IPS DF 19.7 (cell line): ENCODE measurements at regions not wholly inside any gene's neighbourhood (a gene's known extent, or its start where the extent isn't known, plus 50 kb on each side); places are given as distances from the start of the nearest gene placed in this dataset.

Experiments
- DNase-seq: peaks from one replicate; pipeline ENCODE4 v3.0.0-alpha.2; 2013; ENCODE audit warnings: low read depth, low spot score

DNA sequence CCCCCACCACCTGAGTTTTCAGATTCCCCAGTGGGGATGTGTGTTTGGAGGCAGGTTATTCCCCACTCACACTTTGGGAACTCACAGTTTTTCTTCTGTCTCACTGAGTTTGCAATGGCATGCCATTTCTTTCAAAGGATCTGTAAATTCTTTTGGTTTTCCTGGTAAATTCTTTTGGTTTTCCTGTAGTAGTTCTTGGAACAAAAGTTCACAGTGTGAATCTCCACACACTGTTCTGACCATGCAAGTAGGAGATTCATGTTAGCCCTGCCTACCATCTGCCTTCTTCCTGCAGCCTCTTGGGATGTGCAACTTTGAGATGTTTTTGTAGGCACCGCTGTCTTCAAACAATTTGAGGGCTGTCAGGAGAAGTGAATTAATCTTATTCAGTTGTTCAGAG lies 165.6 kb upstream of the OGFRL1 start:
- no peak for DNase-seq

DNA sequence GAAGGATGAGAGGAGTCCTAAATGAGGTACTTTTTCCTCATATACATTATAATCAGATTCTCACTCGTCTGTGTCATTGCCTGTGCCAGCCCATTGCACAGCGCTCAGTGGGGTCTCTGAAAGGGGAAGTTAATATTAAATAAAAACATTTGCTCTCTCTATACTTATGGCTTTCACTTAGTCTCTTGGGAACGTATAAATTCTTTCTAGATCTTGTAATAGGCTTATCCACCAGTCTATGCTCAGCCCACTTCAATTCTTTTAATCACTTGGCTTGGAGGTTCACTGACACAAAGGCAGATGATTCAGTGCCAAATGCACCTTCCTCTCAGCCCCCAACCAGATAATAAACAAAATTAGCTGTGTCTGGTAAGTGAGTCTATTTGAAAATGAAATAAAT lies 164.3 kb upstream of the OGFRL1 start:
- DNase-seq, result no peak

DNA sequence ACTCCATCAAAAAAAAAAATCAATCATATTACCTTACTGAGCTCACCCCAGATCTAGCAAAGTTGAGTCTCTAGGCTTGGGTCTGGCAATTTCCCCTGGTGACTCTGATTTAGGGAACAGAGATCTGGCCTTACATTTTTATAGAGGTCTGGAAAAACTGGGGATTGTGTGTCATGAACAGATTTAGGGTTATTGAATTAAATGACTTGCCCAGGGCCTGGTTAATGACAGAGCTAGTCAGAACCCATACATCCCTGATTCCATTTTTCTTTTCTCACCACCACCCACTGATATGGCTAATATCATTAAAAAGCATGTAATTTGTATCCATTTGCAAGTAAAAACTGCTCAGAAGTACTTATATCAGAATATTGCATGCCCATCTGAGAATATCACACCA lies 163.4 kb upstream of the OGFRL1 start:
- no peak for DNase-seq

- DNase-seq, result no peak
These were observed 162.1 kb upstream of the OGFRL1 start for GRCh38 chr6:71126506-71126905.

- no peak for DNase-seq
These were observed 161.2 kb upstream of the OGFRL1 start for GRCh38 chr6:71127374-71127773.

DNA sequence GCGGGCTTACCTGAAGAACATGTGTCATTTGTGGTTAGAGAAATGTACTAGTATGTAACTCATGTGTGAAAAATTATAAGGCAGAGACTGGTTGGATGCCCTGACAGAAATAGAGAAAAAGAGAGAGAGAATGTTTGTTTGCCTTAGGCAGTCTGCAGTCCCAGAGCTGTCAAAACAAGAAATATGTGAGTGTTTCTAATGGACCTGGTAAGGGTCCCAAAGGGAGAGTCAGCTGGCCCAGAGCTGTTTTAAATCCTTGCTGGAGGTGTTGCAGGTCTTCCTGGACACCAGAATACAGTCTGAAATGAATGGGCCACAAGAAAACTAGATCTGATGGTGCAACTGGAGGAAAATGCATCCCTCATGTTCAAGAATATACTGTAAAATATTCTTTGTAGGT lies 158.3 kb upstream of the OGFRL1 start:
- no peak for DNase-seq

- DNase-seq, result no peak
These were observed 153.5 kb upstream of the OGFRL1 start for GRCh38 chr6:71134929-71135642.

GRCh38 chr6:71137973-71138372 lies 150.6 kb upstream of the OGFRL1 start:
- DNase-seq, result no peak

- DNase-seq, result no peak
These were observed 150.2 kb upstream of the OGFRL1 start for GRCh38 chr6:71138376-71138775.

DNA sequence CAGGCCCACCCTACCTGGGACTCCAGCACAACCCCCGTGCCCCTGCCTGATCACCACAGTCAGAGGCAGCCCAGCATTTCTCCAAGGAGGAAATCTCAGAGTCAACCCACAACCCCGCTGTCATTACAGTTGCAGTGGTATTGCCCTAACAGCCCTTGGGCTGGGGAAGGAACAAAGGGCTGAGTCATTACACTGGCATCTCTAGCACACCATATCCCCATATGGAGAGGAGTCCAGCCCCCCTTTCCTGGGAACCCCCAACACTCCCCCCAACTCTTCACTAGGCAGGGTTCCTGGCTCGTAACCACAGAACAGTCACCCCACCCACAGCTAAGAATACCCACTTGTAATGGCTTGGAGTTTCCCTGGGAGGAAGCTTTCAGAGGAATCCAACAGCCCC lies 149.4 kb upstream of the OGFRL1 start:
- DNase-seq, result no peak

GRCh38 chr6:71153755-71154325 lies 134.8 kb upstream of the OGFRL1 start:
- DNase-seq, result no peak

GRCh38 chr6:71157345-71157744 lies 131.3 kb upstream of the OGFRL1 start:
- no peak for DNase-seq

- DNase-seq, result no peak
These were observed 123.7 kb upstream of the OGFRL1 start for GRCh38 chr6:71164890-71165289.

DNA sequence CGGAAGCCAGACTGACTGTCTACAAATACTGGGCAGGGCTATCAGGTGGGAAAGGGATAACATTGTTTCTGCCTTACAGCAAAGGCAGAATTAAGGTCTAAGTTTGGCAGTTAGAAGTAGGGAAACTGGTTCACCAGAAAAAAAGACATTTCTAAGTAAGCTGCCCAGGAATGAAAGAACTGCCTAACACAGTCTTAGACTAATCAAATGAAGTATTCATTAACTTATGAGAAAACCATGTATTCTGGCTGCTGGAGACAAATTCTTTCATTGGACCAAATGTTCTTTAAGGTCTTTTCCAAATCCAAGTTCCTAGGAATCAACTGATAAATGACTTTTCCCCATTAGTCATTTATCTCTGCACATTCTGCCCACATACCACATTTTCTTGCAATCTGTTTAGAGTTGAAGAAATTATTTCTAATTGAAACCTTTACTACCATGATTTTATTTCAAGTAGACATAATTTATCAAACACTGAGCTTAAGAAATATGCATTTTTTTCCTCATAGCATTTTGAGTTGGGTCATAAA lies 120.3 kb upstream of the OGFRL1 start:
- DNase-seq, result no peak

DNA sequence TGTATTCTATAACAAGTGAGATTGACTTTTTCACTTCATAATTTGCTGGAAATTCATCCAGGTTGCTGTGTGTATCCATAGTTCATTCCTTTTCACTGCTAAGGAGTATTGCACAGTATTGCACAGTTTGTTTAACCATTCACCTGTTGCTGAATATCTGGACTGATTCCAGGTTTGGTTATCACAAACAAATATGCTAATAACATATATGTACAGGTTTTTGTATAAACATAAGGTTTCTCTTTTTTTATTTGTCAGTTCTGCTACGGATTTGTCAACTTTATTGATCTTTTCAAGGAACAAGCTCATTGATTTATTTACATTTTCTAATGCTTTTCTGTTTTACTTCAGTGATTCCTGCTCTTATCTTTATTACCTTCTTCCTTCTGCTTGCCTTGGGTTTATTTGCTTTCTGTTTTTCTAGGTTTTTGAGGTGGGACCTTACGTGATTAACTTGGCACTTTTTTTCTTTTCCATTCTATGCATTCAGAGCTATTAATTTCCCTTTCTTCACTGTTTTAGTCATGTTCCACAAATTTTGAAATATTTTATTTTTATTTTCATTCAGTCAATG lies 117.0 kb upstream of the OGFRL1 start:
- DNase-seq, result no peak

- no peak for DNase-seq
These were observed 109.2 kb upstream of the OGFRL1 start for GRCh38 chr6:71179249-71179885.

DNA sequence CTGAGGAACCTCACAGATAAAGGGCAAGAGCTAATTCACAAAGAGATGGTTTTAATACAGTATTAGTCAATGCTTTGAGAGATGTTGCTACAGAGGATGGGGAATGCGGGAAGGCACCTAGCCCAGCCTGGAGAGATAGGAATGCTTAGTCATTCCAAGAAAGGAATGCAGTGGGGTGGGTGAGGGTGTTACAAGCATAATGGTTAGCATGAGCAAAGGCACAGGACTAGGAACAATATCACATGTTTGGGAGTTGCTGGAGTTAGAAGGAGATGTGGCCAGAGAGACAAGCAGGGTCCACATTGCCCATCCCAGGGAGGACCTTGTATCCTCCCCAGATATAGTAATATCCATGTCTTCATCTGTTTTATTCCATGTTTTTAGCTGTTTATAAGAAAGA lies 107.0 kb upstream of the OGFRL1 start:
- peak; percentile 81 for DNase-seq

GRCh38 chr6:71187141-71187540 lies 101.5 kb upstream of the OGFRL1 start:
- no peak for DNase-seq

- no peak for DNase-seq
These were observed 97.8 kb upstream of the OGFRL1 start for GRCh38 chr6:71190809-71191208.

GRCh38 chr6:71194724-71195123 lies 93.9 kb upstream of the OGFRL1 start:
- DNase-seq, result no peak

GRCh38 chr6:71197267-71197666 lies 91.3 kb upstream of the OGFRL1 start:
- DNase-seq, result no peak

GRCh38 chr6:71197780-71198179 lies 90.8 kb upstream of the OGFRL1 start:
- no peak for DNase-seq

- no peak for DNase-seq
These were observed 89.7 kb upstream of the OGFRL1 start for GRCh38 chr6:71198908-71199307.
